HG03175 (cell line): ENCODE measurements at regions not wholly inside any gene's neighbourhood (a gene's known extent, or its start where the extent isn't known, plus 50 kb on each side); places are given as distances from the start of the nearest gene placed in this dataset.

ENCODE experiments used
- ATAC-seq: cut with Tn5 transposase; IDR thresholded peaks from one replicate; pipeline ENCODE4 v1.9.1; 2021; ENCODE audit warnings: mild to moderate bottlenecking, moderate library complexity; ENCODE audit not compliant: unreplicated experiment

- no peak for ATAC-seq
Observed at GRCh38 chr5:32984851-32985610, 273.9 kb downstream of the NPR3 start.

- no peak for ATAC-seq
Observed at GRCh38 chr5:32989815-32990214, 278.7 kb downstream of the NPR3 start.

- no peak for ATAC-seq
Observed at GRCh38 chr5:32990593-32991420, 279.7 kb downstream of the NPR3 start.

GRCh38 chr5:32991421-32991815 is 280.3 kb downstream of the NPR3 start:
- ATAC-seq: no peak

GRCh38 chr5:32996336-32996735 is 285.2 kb downstream of the NPR3 start:
- ATAC-seq: no peak

- no peak for ATAC-seq
Observed at GRCh38 chr5:33008751-33009418, 297.8 kb downstream of the NPR3 start.

- ATAC-seq: no peak
Observed at GRCh38 chr5:33010846-33011245, 299.7 kb downstream of the NPR3 start.

- ATAC-seq: no peak
Observed at GRCh38 chr5:33011801-33012200, 300.7 kb downstream of the NPR3 start.

GRCh38 chr5:33023649-33024048 is 312.5 kb downstream of the NPR3 start:
- no peak for ATAC-seq

DNA sequence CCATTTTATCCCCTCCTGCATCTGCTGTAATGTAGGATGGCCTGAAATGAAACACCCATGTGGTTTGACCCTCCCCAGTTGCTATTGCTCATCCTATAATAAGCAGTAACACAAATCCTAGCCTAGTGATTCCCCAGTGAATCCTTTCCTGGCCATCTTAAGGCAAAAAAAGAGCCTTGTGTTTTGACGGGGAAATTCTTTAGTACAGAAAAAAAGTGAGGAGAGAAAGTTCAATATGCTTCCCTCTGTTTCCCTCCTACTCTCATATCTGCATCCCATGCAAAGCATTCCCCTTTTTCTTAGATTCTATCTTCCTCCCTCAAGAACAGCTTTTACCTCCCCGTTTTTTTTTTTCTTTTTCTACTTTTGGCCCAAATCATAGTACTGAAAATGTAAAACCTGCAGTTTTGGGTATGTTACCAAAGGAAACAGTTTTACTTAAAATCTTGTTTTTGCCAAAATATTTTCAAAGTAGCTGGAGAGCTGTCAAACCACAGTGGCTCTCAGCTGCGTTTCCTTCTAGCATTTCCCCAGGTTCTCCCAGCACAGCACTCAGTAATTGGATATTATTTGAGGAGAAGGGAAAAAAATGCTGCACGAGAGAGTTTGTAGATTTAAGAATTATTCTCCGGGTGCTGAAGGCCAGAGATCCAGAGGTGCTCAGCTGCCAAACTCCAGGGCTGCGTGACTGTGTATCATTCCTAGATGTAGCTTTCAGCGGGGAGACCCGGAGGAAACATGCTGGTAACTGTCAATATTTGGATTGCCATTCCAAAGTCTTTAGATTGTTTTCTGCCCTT is 321.4 kb downstream of the NPR3 start:
- ATAC-seq: no peak

GRCh38 chr5:33033516-33033915 is 322.4 kb downstream of the NPR3 start:
- ATAC-seq: no peak

GRCh38 chr5:33034777-33035176 is 323.7 kb downstream of the NPR3 start:
- no peak for ATAC-seq

DNA sequence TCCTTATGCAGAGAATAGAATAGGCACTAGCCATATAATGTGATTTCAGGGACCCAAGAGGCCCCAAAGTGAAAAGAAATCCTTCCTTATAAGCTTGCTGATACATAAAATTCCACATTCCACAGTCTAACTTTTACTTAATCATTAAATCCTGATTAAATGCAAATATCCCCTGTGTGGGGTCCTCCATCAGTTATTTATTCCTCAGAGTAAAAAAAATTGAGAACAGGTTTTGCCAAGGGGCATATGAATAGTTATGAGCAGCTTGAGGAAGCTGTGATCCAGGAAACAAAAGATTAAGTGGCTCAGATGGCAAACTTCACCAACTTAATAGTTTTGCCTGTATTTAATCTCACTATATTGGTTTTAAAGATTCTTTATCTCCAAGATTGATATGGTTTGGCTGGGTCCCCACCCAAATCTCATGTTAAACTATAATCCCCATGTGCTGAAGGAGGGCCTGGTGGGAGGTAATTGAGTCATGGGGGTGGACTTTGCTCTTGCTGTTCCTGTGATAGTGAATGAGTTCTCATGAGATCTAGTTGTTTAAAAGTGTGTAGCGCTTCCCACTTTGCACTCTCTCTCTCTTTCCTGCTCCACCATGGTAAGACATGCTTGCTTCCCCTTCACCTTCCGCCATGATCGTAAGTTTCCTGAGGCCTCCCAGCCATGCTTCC is 324.9 kb downstream of the NPR3 start:
- ATAC-seq: no peak

DNA sequence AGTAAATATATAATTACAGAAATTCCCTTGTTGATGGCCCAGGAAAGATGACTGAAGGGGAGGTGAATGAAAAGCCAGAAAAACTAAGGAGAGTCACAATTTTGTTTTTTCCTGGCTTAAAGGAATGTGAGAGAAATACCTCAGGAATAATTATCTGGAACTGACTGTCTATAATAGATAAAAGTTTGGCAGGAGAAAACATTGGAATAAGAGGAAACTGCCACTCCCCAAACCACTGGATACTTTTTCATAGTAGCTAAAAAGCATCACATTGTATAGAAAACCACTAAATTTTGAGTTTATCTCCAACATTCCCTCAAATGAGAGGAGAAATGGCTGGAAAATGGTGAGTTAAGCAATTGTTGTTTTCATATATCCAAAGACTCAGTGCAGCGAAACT is 326.0 kb downstream of the NPR3 start:
- ATAC-seq: no peak

DNA sequence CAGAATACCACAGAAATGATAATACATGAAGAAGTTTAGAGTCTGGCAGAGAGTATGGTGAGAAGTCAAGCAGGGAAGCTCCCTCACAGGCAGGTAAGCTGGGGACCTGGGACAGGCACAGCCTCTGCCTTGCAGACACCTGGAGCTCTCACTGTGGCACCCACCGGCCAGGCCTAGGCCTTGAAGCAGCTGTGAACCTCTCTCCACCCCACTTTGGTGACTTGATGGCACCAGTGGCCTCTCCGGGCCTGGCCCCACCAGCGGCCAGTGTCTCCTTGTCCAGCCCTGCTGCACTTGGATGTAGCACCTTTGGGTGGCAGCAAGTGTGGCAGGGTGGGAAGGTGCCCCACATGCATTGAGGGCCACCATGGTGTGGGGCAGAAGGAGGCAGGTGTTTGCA is 330.5 kb downstream of the NPR3 start:
- no peak for ATAC-seq

DNA sequence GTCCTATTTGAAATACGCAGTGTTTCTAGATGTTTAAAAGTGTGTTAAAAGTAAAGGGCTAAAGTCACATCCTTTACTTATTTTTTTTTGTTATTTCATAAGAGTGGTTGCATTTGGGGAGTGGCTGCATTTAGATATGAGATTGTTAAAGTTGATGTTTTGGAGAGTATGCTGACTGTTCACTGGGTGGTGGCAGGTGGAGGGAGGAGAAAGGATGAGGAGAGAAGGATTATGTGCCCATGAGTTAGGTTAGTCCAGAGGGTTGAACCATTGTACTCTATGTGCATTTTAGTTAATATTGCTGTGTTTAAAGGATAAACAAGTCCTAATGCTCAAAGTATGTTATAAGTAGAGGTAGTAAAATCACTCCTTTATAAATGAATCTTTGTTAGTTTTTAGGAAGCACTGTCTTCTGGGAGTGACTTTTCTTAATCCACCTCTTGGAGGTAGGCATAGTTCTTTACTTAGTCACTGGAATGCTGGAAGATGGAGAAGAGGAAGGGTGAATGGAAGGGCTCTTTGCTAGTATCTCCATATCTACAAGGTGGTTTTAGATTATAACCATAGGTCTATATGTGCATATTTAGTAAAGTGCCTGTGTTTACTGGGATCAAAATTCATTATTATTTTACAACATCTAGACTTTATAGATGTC is 332.3 kb downstream of the NPR3 start:
- ATAC-seq: no peak

DNA sequence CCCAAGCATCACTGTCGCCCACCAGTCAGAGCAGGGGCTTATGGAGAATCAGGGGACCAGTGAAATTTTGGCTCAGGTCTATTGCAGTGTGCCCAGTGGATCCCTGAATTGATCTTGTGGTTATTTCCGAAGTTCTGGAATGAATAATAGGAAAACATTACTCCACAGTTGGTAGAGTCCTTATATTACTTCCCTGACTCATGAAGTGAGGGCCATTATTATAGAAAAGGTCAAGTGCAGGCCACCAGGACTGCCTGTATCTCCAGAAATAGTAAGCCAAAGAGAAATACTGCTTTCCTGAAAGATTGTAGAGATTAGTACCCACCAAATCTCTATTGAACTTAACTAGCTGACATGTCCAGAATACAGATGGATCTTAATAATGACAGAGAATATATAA is 335.0 kb downstream of the NPR3 start:
- ATAC-seq: no peak

DNA sequence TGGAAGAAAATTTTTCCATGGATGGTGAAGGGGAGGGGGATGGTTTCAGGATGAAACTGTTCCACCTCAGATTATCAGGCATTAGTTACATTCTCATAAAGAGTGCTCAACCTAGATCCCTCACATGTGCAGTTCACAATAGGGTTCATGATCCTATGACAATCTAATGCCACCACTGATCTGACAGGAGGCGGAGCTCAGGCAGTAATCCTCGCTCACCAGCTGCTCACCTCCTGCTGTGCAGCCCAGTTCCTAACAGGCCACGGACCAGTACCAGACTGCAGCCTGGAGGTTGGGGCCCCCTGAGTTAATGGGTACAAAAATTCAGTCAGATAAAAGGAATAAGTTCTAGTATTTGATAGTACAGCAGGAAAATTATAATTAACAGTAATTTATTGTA is 337.2 kb downstream of the NPR3 start:
- no peak for ATAC-seq

- ATAC-seq: no peak
Observed at GRCh38 chr5:33049298-33049697, 338.2 kb downstream of the NPR3 start.

DNA sequence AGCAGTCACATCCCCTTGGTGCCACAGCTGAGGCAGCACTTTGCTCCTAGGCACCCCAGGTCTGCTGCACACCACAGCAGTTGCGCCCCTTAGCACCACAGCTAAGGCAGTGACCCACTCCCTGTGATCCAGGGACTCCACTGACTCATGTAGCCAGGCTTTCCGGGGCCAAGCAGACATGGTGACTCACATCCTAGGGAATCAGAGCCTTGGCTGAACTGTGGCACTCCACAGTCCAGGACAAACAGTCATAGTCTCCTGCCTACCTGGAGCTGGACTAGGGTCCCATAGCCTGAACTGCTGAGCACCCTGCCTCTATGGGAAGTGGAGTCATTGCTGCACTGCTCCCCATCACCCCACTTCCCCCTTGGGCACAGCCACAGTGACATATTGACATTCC is 338.7 kb downstream of the NPR3 start:
- no peak for ATAC-seq
